ENCODE measurements at regions not wholly inside any gene's neighbourhood (a gene's known extent, or its start where the extent isn't known, plus 50 kb on each side); places are given as distances from the start of the nearest gene placed in this dataset.
"Not testable (repeated sequence)": the region's sequence is repeated elsewhere in the genome, so short reads cannot be mapped to it uniquely, and the experiment has no call there.

GRCh38 chr17:68778726-68779125 is 176.5 kb downstream of the ABCA8 start:
- no peak for DNase-seq

GRCh38 chr17:68777856-68778694 is 176.9 kb upstream of the FAM20A start:
- DNase-seq, result no peak

- DNase-seq, result peak; percentile 31
Observed at GRCh38 chr17:68777243-68777855, 176.2 kb upstream of the FAM20A start.

- no peak for DNase-seq
Observed at GRCh38 chr17:68776451-68776850, 175.3 kb upstream of the FAM20A start.

GRCh38 chr17:68775969-68776368 is 174.8 kb upstream of the FAM20A start:
- no peak for DNase-seq

GRCh38 chr17:68775318-68775717 is 174.2 kb upstream of the FAM20A start:
- DNase-seq, result no peak

GRCh38 chr17:68771867-68772515 is 170.8 kb upstream of the FAM20A start:
- peak; percentile 12 for DNase-seq

- DNase-seq, result no peak
Observed at GRCh38 chr17:68768804-68769203, 167.6 kb upstream of the FAM20A start.

GRCh38 chr17:68766640-68767039 is 165.5 kb upstream of the FAM20A start:
- DNase-seq, result no peak

GRCh38 chr17:68763562-68763961 is 162.4 kb upstream of the FAM20A start:
- no peak for DNase-seq

GRCh38 chr17:68762911-68763310 is 161.7 kb upstream of the FAM20A start:
- DNase-seq, result no peak

- no peak for DNase-seq
Observed at GRCh38 chr17:68760141-68760475, 158.9 kb upstream of the FAM20A start.

- DNase-seq, result peak; percentile 36
Observed at GRCh38 chr17:68759343-68760140, 158.4 kb upstream of the FAM20A start.

GRCh38 chr17:68759002-68759342 is 157.8 kb upstream of the FAM20A start:
- DNase-seq, result no peak

GRCh38 chr17:68757866-68758757 is 156.9 kb upstream of the FAM20A start:
- DNase-seq, result not testable (repeated sequence)

GRCh38 chr17:68753985-68754769 is 153.0 kb upstream of the FAM20A start:
- no peak for DNase-seq

GRCh38 chr17:68750208-68750562 is 149.0 kb upstream of the FAM20A start:
- DNase-seq, result no peak

- no peak for DNase-seq
Observed at GRCh38 chr17:68749349-68750207, 148.4 kb upstream of the FAM20A start.

GRCh38 chr17:68748381-68748780 is 147.2 kb upstream of the FAM20A start:
- no peak for DNase-seq
